ENCODE measurements at regions not wholly inside any gene's neighbourhood (a gene's known extent, or its start where the extent isn't known, plus 50 kb on each side); places are given as distances from the start of the nearest gene placed in this dataset.

- TF ChIP-seq CTCF (IDR thresholded peaks at IDR 0.05; ENCODE audit: borderline replicate concordance, insufficient read depth, low read depth, low read length): no peak
- no peak overlapping the region for H3K4me3 ChIP-seq (ENCODE audit: low read depth, low read length)
Observed at GRCh38 chr16:27726621-27727261, 176.8 kb downstream of the KATNIP start.

- no peak overlapping the region for H3K4me3 ChIP-seq (ENCODE audit: low read depth, low read length)
- TF ChIP-seq CTCF (IDR thresholded peaks at IDR 0.05; ENCODE audit: borderline replicate concordance, insufficient read depth, low read depth, low read length): no peak
Observed at GRCh38 chr16:27727941-27728340, 178.0 kb downstream of the KATNIP start.

DNA sequence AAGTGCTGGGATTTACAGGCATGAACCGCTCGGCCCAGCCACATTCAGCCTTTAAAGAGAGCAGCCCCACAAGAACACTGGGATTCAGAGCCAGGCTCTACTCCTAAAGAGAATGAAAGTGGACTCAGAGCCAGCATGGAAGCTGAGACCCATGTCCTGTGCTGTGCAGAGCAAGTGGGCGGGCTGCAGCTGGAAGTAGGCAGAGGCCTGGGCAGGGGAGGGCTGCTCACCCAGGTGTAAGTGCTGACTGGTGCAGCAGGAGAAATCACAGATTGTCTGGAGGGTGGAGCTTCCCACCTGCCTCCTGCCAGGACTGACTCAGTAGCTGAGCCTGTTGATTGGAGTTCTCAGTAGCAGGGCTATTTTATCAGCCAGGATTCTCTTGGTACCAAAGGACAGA lies 178.7 kb downstream of the KATNIP start:
- H3K4me3 ChIP-seq (ENCODE audit: low read depth, low read length): no peak overlapping the region
- no peak for TF ChIP-seq CTCF (IDR thresholded peaks at IDR 0.05; ENCODE audit: borderline replicate concordance, insufficient read depth, low read depth, low read length)

DNA sequence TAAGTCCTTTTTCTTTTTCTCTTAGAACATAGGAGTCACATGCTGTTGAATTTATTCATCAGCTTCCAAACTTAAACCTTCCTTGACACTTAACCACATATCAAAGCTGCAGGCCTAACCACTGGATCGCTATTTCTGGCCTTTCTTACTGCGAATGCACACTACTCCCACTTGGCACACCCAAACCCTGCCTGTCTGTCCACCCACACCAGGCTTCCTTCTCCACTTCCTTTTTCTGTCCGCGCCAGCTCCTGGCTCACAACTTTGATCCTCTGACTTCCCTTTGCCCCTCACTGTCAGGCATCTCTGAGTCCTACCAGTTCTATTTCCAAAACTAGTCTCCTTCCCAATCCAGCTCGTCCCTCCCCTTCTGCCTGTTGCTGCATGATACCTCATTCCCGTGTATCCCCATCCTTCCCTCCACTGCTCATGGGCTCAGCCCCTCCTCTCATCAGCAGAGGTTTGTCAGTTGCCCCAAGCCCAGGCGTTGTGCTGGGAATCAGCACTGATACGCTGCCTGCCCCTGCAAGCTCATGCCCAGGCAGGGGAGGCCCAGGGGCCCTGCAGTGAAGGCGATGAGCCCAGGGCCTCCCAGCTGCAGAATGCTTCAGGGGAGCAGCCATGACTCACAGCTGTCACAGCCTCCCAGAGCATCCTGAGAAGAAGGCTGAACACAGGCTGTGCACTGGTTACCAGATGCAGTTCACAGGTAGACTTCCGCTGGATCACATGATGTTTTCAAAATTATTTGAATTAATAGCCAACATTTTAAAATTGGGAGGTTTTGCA lies 179.8 kb downstream of the KATNIP start:
- no peak overlapping the region for H3K4me3 ChIP-seq (ENCODE audit: low read depth, low read length)
- no peak for TF ChIP-seq CTCF (IDR thresholded peaks at IDR 0.05; ENCODE audit: borderline replicate concordance, insufficient read depth, low read depth, low read length)

GRCh38 chr16:27730661-27731210 lies 180.8 kb downstream of the KATNIP start:
- H3K4me3 ChIP-seq (ENCODE audit: low read depth, low read length): no peak overlapping the region
- no peak for TF ChIP-seq CTCF (IDR thresholded peaks at IDR 0.05; ENCODE audit: borderline replicate concordance, insufficient read depth, low read depth, low read length)

DNA sequence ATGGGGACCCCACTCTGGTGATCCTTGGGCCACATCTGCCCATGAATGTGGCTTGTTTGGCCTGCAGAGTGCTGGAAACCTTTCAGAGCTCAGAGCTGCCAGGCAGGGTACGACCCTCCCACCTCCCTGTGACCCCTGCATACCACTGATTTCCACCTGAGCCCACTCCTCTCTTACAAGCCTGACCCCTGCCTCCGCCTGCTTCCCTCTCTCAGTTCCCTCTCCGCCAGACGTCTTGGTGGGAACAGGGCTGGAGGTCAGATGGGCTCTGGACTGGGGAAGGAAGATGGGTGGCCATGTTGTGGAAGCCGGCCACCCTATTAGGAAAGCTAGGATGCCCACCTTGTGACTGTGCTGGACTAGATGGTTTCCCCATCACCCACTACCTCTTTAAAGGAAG lies 185.1 kb downstream of the KATNIP start:
- H3K4me3 ChIP-seq (ENCODE audit: low read depth, low read length): no peak overlapping the region
- TF ChIP-seq CTCF (IDR thresholded peaks at IDR 0.05; ENCODE audit: borderline replicate concordance, insufficient read depth, low read depth, low read length): no peak

DNA sequence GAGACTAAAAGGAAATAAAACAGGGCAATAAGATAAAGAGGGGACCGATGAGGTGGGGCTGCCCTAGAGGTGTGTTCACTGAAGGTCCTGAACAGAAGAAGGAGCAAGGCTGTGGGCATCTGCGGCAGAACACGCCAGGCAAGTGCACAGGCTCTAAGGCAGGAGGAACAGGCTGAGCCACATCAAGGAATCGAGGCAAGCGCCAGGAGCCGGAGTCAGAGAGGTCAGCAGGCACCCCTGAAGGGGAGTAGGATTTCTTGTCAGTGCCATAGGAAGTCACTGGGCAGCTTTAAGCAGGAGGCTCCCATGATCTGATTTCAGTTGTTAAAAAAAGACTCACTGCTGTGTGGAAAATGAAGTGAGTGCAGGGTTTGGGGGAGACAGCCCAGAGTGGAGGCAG lies 186.5 kb downstream of the KATNIP start:
- H3K4me3 ChIP-seq (ENCODE audit: low read depth, low read length): no peak overlapping the region
- TF ChIP-seq CTCF (IDR thresholded peaks at IDR 0.05; ENCODE audit: borderline replicate concordance, insufficient read depth, low read depth, low read length): no peak
